Endothelial cell of umbilical vein (primary cell): ENCODE measurements at regions not wholly inside any gene's neighbourhood (a gene's known extent, or its start where the extent isn't known, plus 50 kb on each side); places are given as distances from the start of the nearest gene placed in this dataset.

Source experiments
- BruUV-seq: library from RNA; stranded (reverse); fragments of 400-500 nt; replicated peaks from 2 replicates; lab custom pipeline; 2021; lab: Mats Ljungman, UMichigan
- CTCF ChIA-PET: fragments of 300-600, 350-600 bp; sonication (Branson Sonifier 250); formaldehyde crosslinking; loops from one replicate; lab custom pipeline; 2021; ENCODE audit warnings: antibody characterized with exemption, inconsistent platforms; lab: Charles Lee
- POLR2A ChIA-PET: fragments of 300-600, 350-600 bp; sonication (Branson Sonifier 250); formaldehyde crosslinking; loops from one replicate; lab custom pipeline; 2021; ENCODE audit warnings: antibody characterized with exemption, inconsistent platforms; lab: Charles Lee
- DNase-seq: peaks from one replicate; pipeline ENCODE4 v3.0.0-alpha.2; 2011; ENCODE audit warnings: low read depth, low spot score
- FAIRE-seq: peaks from 2 replicates; lab custom pipeline; 2011; peaks lifted over from hg19 to GRCh38; lab: Jason Lieb, UNC
- H2AFZ ChIP-seq: 2 replicates; pipeline ENCODE4 v1.6.0; 2012; ENCODE audit warnings: low read depth, low read length, control low read depth, inconsistent platforms
- H3K27ac ChIP-seq: 2 replicates; pipeline ENCODE4 v1.5.1; 2011; ENCODE audit warnings: low read depth, mild to moderate bottlenecking, control low read depth, low read length, moderate library complexity; ENCODE audit not compliant: insufficient read depth
- H3K27me3 ChIP-seq, 2 experiments: 2 replicates each; pipeline versions ENCODE4 v1.6.0 to v1.6.1; 2011; ENCODE audit warnings: low read length in 2 of 2, mixed read lengths in 1 of 2; ENCODE audit not compliant: control insufficient read depth in 2 of 2, insufficient read depth in 2 of 2
- H3K36me3 ChIP-seq, 2 experiments: 2 replicates in 1 of 2; 3 replicates in 1 of 2; pipeline ENCODE4 v1.5.1; 2011; ENCODE audit warnings: low read length in 2 of 2, mild to moderate bottlenecking in 1 of 2, moderate library complexity in 1 of 2; ENCODE audit not compliant: control insufficient read depth in 2 of 2, insufficient read depth in 2 of 2; ENCODE audit errors: extremely low read depth in 1 of 2
- H3K4me1 ChIP-seq: 3 replicates; pipeline ENCODE4 v1.5.1; 2011; ENCODE audit warnings: mild to moderate bottlenecking, low read length; ENCODE audit not compliant: control insufficient read depth, insufficient read depth; ENCODE audit errors: extremely low read depth
- H3K4me2 ChIP-seq: 2 replicates; pipeline ENCODE4 v1.6.1; 2011; ENCODE audit warnings: low read length, control low read depth, mixed read lengths; ENCODE audit not compliant: insufficient read depth
- H3K4me3 ChIP-seq, 3 experiments: fragments of 200-600 bp in 1 of 3; sonication (generic), shearing (Covaris generic) in 1 of 3; replicated peaks in 1 of 3; 2 replicates each; pipeline ENCODE4 v1.5.1; 2011 to 2016; ENCODE audit warnings: control low read depth in 3 of 3, low read length in 3 of 3, mild to moderate bottlenecking in 2 of 3, inconsistent platforms in 1 of 3, low read depth in 1 of 3, moderate library complexity in 1 of 3; ENCODE audit not compliant: insufficient read depth in 1 of 3
- H3K79me2 ChIP-seq: 2 replicates; pipeline ENCODE4 v1.6.0; 2012; ENCODE audit warnings: low read length, inconsistent platforms; ENCODE audit not compliant: control insufficient read depth, insufficient read depth
- H3K9ac ChIP-seq: replicated peaks from 2 replicates; pipeline ENCODE3; 2011; ENCODE audit warnings: low read length, control low read depth; ENCODE audit not compliant: insufficient read depth; ENCODE audit errors: extremely low read depth
- H3K9me1 ChIP-seq: replicated peaks from 3 replicates; pipeline ENCODE4 v1.6.0; 2011; ENCODE audit warnings: mild to moderate bottlenecking, low read length; ENCODE audit not compliant: control insufficient read depth, insufficient read depth; ENCODE audit errors: extremely low read depth
- H3K9me3 ChIP-seq: replicated peaks from 2 replicates; pipeline ENCODE4 v1.5.1; 2012; ENCODE audit warnings: low read length, inconsistent platforms; ENCODE audit not compliant: control insufficient read depth, insufficient read depth
- H4K20me1 ChIP-seq: replicated peaks from 2 replicates; pipeline ENCODE3; 2011; ENCODE audit warnings: mild to moderate bottlenecking, low read length; ENCODE audit not compliant: control insufficient read depth, insufficient read depth; ENCODE audit errors: extremely low read depth
- CTCF ChIP-seq, 2 donors: IDR thresholded peaks; 1 replicate in 1 of 2; 2 replicates in 1 of 2; pipeline ENCODE4 v1.5.1; 2011; ENCODE audit warnings: low read length in 2 of 2, mild to moderate bottlenecking in 2 of 2, moderate library complexity in 2 of 2, control low read depth in 1 of 2, inconsistent platforms in 1 of 2, low read depth in 1 of 2; ENCODE audit not compliant: insufficient read depth in 1 of 2; ENCODE audit errors: extremely low read depth in 1 of 2
- EZH2 ChIP-seq: IDR thresholded peaks from 2 replicates; pipeline ENCODE4 v1.6.1; 2012; ENCODE audit warnings: borderline replicate concordance, low read depth, mild to moderate bottlenecking, moderate library complexity, low read length, inconsistent platforms; ENCODE audit not compliant: severe bottlenecking
- FOS ChIP-seq: IDR thresholded peaks from 2 replicates; pipeline ENCODE4 v1.6.1; 2011; ENCODE audit warnings: mild to moderate bottlenecking, low read length, moderate library complexity, borderline replicate concordance; ENCODE audit not compliant: insufficient read depth
- JUN ChIP-seq: IDR thresholded peaks from 2 replicates; pipeline ENCODE4 v1.6.1; 2011; ENCODE audit warnings: borderline replicate concordance, low read depth; ENCODE audit not compliant: insufficient read length, insufficient read depth
- MYC ChIP-seq: IDR thresholded peaks from one replicate; pipeline ENCODE4 v1.6.1; 2011; ENCODE audit warnings: mild to moderate bottlenecking, low read depth, low read length
- POLR2A ChIP-seq: IDR thresholded peaks from 2 replicates; pipeline ENCODE4 v1.6.1; 2012; ENCODE audit warnings: low read depth, mild to moderate bottlenecking, control low read depth, low read length
- POLR2AphosphoS5 ChIP-seq: IDR thresholded peaks from 2 replicates; pipeline ENCODE4 v1.6.1; 2012; ENCODE audit warnings: low read depth, mild to moderate bottlenecking, control low read depth, low read length, moderate library complexity; ENCODE audit not compliant: insufficient read depth
- dilution Hi-C: fragments of 300-500 bp; cut with MboI; formaldehyde crosslinking; loops from one replicate; pipeline ENCODE4 v1.15.0; 2019; ENCODE audit warnings: low sequenced_read_pairs; ENCODE audit not compliant: extremely low pct_ligation_motif_present
- intact Hi-C: fragments of 100-400 bp; cut with micrococcal nuclease; formaldehyde crosslinking; loops from one replicate; pipeline ENCODE4 v1.10.0; 2022

GRCh38 chr2:236769981-236770671 is 200.5 kb downstream of the ACKR3 start:
- intact Hi-C loops, result no loop called here
- ChIA-PET POLR2A (no interaction called here), CTCF (interaction anchor here (1.1 to 1.6 kb wide), 3 partner anchors 12 to 257 kb away, joined by 3 to 4 read pairs (median 4); no protein-coding TSS in a partner anchor)
- dilution Hi-C loops, result no loop called here
- FAIRE-seq, result no peak
- no peak overlapping the region for H3K27ac ChIP-seq
- no peak for TF ChIP-seq POLR2A
- no peak for TF ChIP-seq MYC
- TF ChIP-seq CTCF (IDR thresholded peaks at IDR 0.05; ENCODE audit: extremely low read depth in 1 of 2, insufficient read depth in 1 of 2, low read depth in 1 of 2, low read length in 2 of 2), result no peak
- no peak for TF ChIP-seq FOS
- TF ChIP-seq POLR2AphosphoS5, result no peak
- TF ChIP-seq JUN, result no peak
- no peak for TF ChIP-seq EZH2
- no peaks in the 10 kb centered on the region for H3K36me3 ChIP-seq
- H2AFZ ChIP-seq, result peak overlapping the region; percentile 41
- H3K9me3 ChIP-seq, result no peaks in the 10 kb centered on the region
- H3K79me2 ChIP-seq, result no peaks in the 10 kb centered on the region
- no peaks in the 10 kb centered on the region for H4K20me1 ChIP-seq
- H3K9ac ChIP-seq, result no peak overlapping the region
- peaks cover 0 to 2% of the 10 kb centered on the region in 2 experiments for H3K27me3 ChIP-seq
- BruUV-seq, result no TSS peak
- no peak overlapping the region for H3K4me2 ChIP-seq
- no peaks in the 10 kb centered on the region for H3K9me1 ChIP-seq
- no peak overlapping the region for H3K4me3 ChIP-seq
- no peaks in the 10 kb centered on the region for H3K4me1 ChIP-seq
- no peak for DNase-seq
